Gastroesophageal sphincter (tissue), 3 donors: ENCODE measurements at regions not wholly inside any gene's neighbourhood (a gene's known extent, or its start where the extent isn't known, plus 50 kb on each side); places are given as distances from the start of the nearest gene placed in this dataset.

Experiments
- EP300 ChIP-seq: sonication (generic); formaldehyde crosslinking; IDR thresholded peaks from one replicate; pipeline ENCODE4 v1.6.1; 2017; ENCODE audit warnings: antibody characterized with exemption, mild to moderate bottlenecking
- POLR2A ChIP-seq, 2 donors: fragments of 450-650 bp; IDR thresholded peaks; one replicate each; pipeline ENCODE4 v1.6.1; 2017; ENCODE audit warnings: antibody characterized with exemption in 2 of 2, mild to moderate bottlenecking in 2 of 2, moderate library complexity in 1 of 2
- POLR2AphosphoS5 ChIP-seq: sonication (generic); formaldehyde crosslinking; IDR thresholded peaks from one replicate; pipeline ENCODE4 v1.6.1; 2017; ENCODE audit warnings: antibody characterized with exemption
- TF ChIP-seq, protein P1 (sequence below), 4 experiments: fragments of 200-600 bp in 2 of 4; fragments of 450-650 bp in 2 of 4; sonication (generic) in 1 of 4; IDR thresholded peaks; one replicate each; pipeline ENCODE4 v1.5.1; 2017 to 2019; ENCODE audit warnings: antibody characterized with exemption in 4 of 4, mild to moderate bottlenecking in 2 of 4, moderate library complexity in 2 of 4

DNA sequence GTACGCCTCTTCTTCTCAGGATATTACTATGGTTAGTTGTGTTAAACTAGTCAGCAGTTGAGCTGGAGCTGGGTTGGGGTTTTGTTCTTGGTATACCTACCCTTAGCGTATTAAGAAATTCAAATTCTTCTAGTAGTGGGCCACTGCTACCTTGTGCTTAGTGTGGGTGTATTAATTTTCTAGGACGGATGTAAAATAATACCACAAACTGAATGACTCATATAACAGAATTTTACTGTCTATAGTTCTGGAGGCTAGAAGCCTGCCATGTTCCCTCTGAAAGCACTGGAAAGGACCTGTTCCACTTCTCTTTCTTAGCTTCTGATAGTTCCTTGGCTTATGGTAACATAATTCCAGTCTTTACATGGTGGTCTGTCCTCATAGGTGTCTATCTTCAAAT, 1274.7 kb downstream of the ADGRL3 start:
- TF ChIP-seq POLR2AphosphoS5 (no peak), POLR2A (IDR thresholded peaks at IDR 0.05) (no peak), EP300 (no peak)
- TF ChIP-seq, protein P1, sequence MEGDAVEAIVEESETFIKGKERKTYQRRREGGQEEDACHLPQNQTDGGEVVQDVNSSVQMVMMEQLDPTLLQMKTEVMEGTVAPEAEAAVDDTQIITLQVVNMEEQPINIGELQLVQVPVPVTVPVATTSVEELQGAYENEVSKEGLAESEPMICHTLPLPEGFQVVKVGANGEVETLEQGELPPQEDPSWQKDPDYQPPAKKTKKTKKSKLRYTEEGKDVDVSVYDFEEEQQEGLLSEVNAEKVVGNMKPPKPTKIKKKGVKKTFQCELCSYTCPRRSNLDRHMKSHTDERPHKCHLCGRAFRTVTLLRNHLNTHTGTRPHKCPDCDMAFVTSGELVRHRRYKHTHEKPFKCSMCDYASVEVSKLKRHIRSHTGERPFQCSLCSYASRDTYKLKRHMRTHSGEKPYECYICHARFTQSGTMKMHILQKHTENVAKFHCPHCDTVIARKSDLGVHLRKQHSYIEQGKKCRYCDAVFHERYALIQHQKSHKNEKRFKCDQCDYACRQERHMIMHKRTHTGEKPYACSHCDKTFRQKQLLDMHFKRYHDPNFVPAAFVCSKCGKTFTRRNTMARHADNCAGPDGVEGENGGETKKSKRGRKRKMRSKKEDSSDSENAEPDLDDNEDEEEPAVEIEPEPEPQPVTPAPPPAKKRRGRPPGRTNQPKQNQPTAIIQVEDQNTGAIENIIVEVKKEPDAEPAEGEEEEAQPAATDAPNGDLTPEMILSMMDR (IDR thresholded peaks at IDR 0.05): no peak
